ENCODE measurements at regions not wholly inside any gene's neighbourhood (a gene's known extent, or its start where the extent isn't known, plus 50 kb on each side); places are given as distances from the start of the nearest gene placed in this dataset.
"Not testable (repeated sequence)": the region's sequence is repeated elsewhere in the genome, so short reads cannot be mapped to it uniquely, and the experiment has no call there.

DNA sequence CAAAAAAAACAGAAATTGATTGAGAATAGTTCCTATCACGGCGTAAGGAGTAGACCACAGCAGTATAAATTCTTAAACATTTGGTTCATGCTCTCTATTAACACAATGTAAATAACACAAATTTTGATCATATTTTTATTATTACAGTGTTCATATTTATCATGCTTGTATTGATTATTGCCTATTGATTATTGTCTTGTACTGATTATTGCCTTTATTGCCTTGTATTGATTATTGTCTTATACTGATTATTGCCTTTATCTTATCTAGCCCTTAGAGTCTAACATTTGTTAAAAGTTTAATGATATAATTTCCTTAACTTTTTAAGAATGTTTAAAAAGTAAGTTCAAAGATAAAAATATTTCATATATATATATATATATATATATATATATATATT is 460.7 kb downstream of the KCNT2 start:
- Histone ChIP-seq H3K4me3 (no peak overlapping the region), H3K9me3 (no peaks in the 10 kb centered on the region), H3K27ac (no peak overlapping the region), H3K27me3 (no peaks in the 10 kb centered on the region), H3K36me3 (no peaks in the 10 kb centered on the region), H3K4me1 (no peaks in the 10 kb centered on the region)
- no peak for DNase-seq (ENCODE audit: low spot score in 2 of 2)
- TF ChIP-seq, protein P1, sequence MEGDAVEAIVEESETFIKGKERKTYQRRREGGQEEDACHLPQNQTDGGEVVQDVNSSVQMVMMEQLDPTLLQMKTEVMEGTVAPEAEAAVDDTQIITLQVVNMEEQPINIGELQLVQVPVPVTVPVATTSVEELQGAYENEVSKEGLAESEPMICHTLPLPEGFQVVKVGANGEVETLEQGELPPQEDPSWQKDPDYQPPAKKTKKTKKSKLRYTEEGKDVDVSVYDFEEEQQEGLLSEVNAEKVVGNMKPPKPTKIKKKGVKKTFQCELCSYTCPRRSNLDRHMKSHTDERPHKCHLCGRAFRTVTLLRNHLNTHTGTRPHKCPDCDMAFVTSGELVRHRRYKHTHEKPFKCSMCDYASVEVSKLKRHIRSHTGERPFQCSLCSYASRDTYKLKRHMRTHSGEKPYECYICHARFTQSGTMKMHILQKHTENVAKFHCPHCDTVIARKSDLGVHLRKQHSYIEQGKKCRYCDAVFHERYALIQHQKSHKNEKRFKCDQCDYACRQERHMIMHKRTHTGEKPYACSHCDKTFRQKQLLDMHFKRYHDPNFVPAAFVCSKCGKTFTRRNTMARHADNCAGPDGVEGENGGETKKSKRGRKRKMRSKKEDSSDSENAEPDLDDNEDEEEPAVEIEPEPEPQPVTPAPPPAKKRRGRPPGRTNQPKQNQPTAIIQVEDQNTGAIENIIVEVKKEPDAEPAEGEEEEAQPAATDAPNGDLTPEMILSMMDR (IDR thresholded peaks at IDR 0.05), result no peak
- WGBS, result 74% methylated on average over 2 of the region's 2 CpGs

DNA sequence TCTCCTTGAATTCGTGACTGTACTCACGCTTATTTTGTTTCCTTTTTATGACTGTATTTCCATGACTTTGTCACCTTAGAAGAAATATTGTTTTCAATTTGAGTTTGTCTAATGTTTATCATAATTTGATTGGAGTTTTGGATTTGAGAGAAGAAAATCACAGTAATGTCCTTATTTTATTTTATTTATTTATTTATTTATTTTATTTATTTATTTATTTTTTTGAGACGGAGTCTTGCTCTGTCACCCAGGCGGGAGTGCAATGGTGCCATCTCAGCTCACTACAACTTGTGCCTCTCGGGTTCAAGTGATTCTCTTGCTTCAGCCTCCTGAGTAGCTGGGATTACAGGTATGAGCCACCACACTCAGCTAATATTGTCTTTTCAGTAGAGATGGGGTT is 463.1 kb downstream of the KCNT2 start:
- 94% methylated on average over 5 of the region's 5 CpGs for WGBS
- not testable (repeated sequence) for H3K27ac ChIP-seq; H3K36me3 ChIP-seq; H3K27me3 ChIP-seq; DNase-seq (ENCODE audit: low spot score in 2 of 2); H3K4me1 ChIP-seq; H3K4me3 ChIP-seq; H3K9me3 ChIP-seq

- TF ChIP-seq, protein P1 (IDR thresholded peaks at IDR 0.05), result no peak
- TF ChIP-seq POLR2A (IDR thresholded peaks at IDR 0.05) (no peak), EP300 (IDR thresholded peaks at IDR 0.05) (no peak), POLR2AphosphoS5 (IDR thresholded peaks at IDR 0.05) (no peak)
- WGBS, result 46% methylated on average over 1 of the region's 1 CpG
- no peaks in the 10 kb centered on the region for H3K27me3 ChIP-seq
- DNase-seq (ENCODE audit: low spot score in 2 of 2), result no peak
- H3K4me3 ChIP-seq, result no peak overlapping the region
- no peaks in the 10 kb centered on the region for H3K9me3 ChIP-seq
- H3K36me3 ChIP-seq, result no peaks in the 10 kb centered on the region
- no peak overlapping the region for H3K27ac ChIP-seq
- no peaks in the 10 kb centered on the region for H3K4me1 ChIP-seq
These were observed 463.7 kb downstream of the KCNT2 start for GRCh38 chr1:196144588-196144987.

DNA sequence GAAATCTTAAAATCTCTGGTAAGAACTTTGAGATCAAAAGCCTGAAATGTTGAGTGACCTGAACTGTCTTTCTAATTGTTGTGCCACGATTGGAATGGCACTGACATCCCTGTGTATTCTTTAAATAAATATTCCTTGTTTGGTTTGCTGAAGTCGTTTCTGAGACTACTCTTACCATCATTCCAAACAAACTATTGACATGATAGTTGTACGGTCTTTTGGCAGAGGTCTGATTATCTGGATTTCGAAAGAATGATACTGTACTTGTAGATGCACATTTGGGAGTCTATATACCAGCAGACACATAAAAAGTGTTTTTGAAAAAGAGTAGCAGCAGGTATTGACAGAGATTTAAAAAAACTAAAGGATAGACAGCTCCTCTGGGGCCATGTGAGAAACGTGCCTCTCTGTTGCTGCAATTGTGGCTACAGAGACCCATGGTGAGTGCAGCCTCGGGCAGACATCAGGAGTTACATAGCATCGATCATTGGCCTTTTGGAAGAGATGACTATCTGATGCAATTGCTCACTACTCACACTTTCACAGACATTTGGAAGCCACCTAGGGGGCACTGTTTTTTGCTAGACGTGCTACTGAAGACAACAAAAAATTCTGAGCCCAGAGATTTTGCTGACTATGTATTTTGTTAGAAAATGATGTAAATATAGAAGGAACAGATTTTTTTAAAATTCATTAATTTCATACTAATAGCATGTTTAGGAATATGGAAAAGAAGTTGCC is 464.5 kb downstream of the KCNT2 start:
- Histone ChIP-seq H3K9me3 (no peaks in the 10 kb centered on the region), H3K36me3 (no peaks in the 10 kb centered on the region), H3K27ac (no peak overlapping the region), H3K27me3 (no peaks in the 10 kb centered on the region), H3K4me1 (no peaks in the 10 kb centered on the region), H3K4me3 (no peak overlapping the region)
- 52% methylated on average over 8 of the region's 8 CpGs for WGBS
- no peak for DNase-seq (ENCODE audit: low spot score in 2 of 2)
- TF ChIP-seq EP300 (IDR thresholded peaks at IDR 0.05) (no peak), POLR2A (IDR thresholded peaks at IDR 0.05) (no peak), POLR2AphosphoS5 (IDR thresholded peaks at IDR 0.05) (no peak)
- TF ChIP-seq, protein P1 (IDR thresholded peaks at IDR 0.05), result no peak

DNA sequence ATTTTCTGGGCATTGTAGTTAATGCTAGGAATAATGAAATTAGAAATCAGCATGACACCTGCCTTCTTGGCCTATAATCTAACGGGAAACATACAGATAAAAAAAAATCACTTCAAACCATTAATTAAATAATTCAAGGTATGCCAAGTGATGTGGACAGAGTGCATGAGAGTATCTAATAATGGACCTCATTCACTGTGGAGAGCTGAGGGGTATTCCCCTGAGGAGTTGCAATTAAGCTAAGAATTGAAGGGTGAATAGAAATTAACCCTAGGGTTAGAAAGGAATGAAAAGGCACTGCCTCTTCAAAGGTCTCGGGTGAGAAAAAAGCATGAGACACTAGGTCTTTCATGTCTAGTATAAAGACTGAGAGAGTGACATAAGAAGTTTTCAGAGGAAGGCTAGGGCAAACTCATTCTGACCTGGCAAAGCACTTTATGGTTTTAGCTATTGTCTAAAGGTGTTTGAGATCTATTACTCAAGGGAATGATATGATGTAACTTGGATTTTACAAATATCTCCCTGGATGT is 466.1 kb downstream of the KCNT2 start:
- no peaks in the 10 kb centered on the region for H3K27me3 ChIP-seq
- no peak overlapping the region for H3K27ac ChIP-seq
- no peaks in the 10 kb centered on the region for H3K36me3 ChIP-seq
- no peaks in the 10 kb centered on the region for H3K4me1 ChIP-seq
- DNase-seq (ENCODE audit: low spot score in 2 of 2), result no peak
- no peak for TF ChIP-seq POLR2AphosphoS5 (IDR thresholded peaks at IDR 0.05)
- TF ChIP-seq, protein P1 (IDR thresholded peaks at IDR 0.05), result no peak
- no peak for TF ChIP-seq POLR2A (IDR thresholded peaks at IDR 0.05)
- TF ChIP-seq EP300 (IDR thresholded peaks at IDR 0.05), result no peak
- H3K4me3 ChIP-seq, result no peak overlapping the region
- 49% methylated on average over 2 of the region's 2 CpGs for WGBS
- no peaks in the 10 kb centered on the region for H3K9me3 ChIP-seq

GRCh38 chr1:196136396-196136795 is 471.8 kb downstream of the KCNT2 start:
- no peak overlapping the region for H3K27ac ChIP-seq
- H3K36me3 ChIP-seq, result no peaks in the 10 kb centered on the region
- H3K4me1 ChIP-seq, result no peaks in the 10 kb centered on the region
- no peak for TF ChIP-seq POLR2A (IDR thresholded peaks at IDR 0.05)
- TF ChIP-seq EP300 (IDR thresholded peaks at IDR 0.05), result no peak
- TF ChIP-seq POLR2AphosphoS5 (IDR thresholded peaks at IDR 0.05), result no peak
- TF ChIP-seq, protein P1 (IDR thresholded peaks at IDR 0.05), result no peak
- H3K27me3 ChIP-seq, result no peaks in the 10 kb centered on the region
- H3K4me3 ChIP-seq, result no peak overlapping the region
- H3K9me3 ChIP-seq, result no peaks in the 10 kb centered on the region
- DNase-seq (ENCODE audit: low spot score in 2 of 2), result no peak
- WGBS, result 80% methylated on average over 4 of the region's 4 CpGs
